PC-9 (cell line): ENCODE measurements at regions not wholly inside any gene's neighbourhood (a gene's known extent, or its start where the extent isn't known, plus 50 kb on each side); places are given as distances from the start of the nearest gene placed in this dataset.

ENCODE experiments used
- BruUV-seq: library from RNA; stranded (reverse); fragments of 400-500 nt; replicated peaks from 2 replicates; lab custom pipeline; 2021; lab: Mats Ljungman, UMichigan
- CTCF ChIA-PET: fragments of 300-600 bp; sonication (Branson Sonifier 250); formaldehyde crosslinking; loops from one replicate; lab custom pipeline; 2022; ENCODE audit warnings: antibody characterized with exemption; lab: Charles Lee
- POLR2A ChIA-PET: fragments of 300-600 bp; sonication (Branson Sonifier 250); formaldehyde crosslinking; loops from one replicate; lab custom pipeline; 2022; ENCODE audit warnings: antibody characterized with exemption; ENCODE audit not compliant: unreplicated experiment; lab: Charles Lee
- DNase-seq, 2 experiments: peaks; one replicate each; pipeline versions ENCODE4 v3.0.0 to v3.0.0-alpha.2; 2015 to 2022; ENCODE audit warnings: mixed read lengths in 1 of 2
- H2AFZ ChIP-seq: fragments of 200-600 bp; sonication (generic); 2 replicates; pipeline ENCODE4 v1.8.1; 2017; ENCODE audit warnings: antibody characterized with exemption
- H3F3A ChIP-seq: fragments of 200-600 bp; sonication (generic); 2 replicates; pipeline ENCODE4 v1.8.1; 2017; ENCODE audit warnings: antibody characterized with exemption, mild to moderate bottlenecking, low read depth; ENCODE audit not compliant: insufficient read depth
- H3K27ac ChIP-seq: fragments of 200-600 bp; sonication (generic); 2 replicates; pipeline ENCODE4 v1.6.1; 2016; ENCODE audit warnings: mixed run types
- H3K27me3 ChIP-seq: fragments of 200-600 bp; sonication (generic); 2 replicates; pipeline ENCODE4 v1.6.1; 2016; ENCODE audit warnings: low read depth, mixed run types; ENCODE audit not compliant: insufficient read depth
- H3K36me3 ChIP-seq: fragments of 200-600 bp; sonication (generic); 2 replicates; pipeline ENCODE4 v1.6.1; 2016; ENCODE audit warnings: low read depth, mixed run types
- H3K4me1 ChIP-seq: fragments of 200-600 bp; sonication (generic); replicated peaks from 2 replicates; pipeline ENCODE4 v1.6.1; 2016; ENCODE audit warnings: mixed run types; ENCODE audit not compliant: insufficient read depth
- H3K4me2 ChIP-seq: fragments of 200-600 bp; sonication (generic); 2 replicates; pipeline ENCODE4 v1.6.1; 2017; ENCODE audit warnings: mixed run types
- H3K4me3 ChIP-seq: fragments of 200-600 bp; sonication (generic); 2 replicates; pipeline ENCODE4 v1.6.1; 2016; ENCODE audit warnings: mixed run types
- H3K79me2 ChIP-seq: fragments of 200-600 bp; sonication (generic); 2 replicates; pipeline ENCODE4 v1.6.1; 2017; ENCODE audit warnings: low read depth, mixed run types
- H3K9me2 ChIP-seq: fragments of 200-600 bp; sonication (generic); 2 replicates; pipeline ENCODE4 v1.8.1; 2017; ENCODE audit warnings: mild to moderate bottlenecking; ENCODE audit not compliant: insufficient read depth
- H3K9me3 ChIP-seq: fragments of 200-600 bp; sonication (generic); 2 replicates; pipeline ENCODE4 v1.8.1; 2016; ENCODE audit warnings: low read depth; ENCODE audit not compliant: insufficient read depth
- H4K20me1 ChIP-seq: fragments of 200-600 bp; sonication (generic); 2 replicates; pipeline ENCODE4 v1.8.1; 2017; ENCODE audit not compliant: insufficient read depth
- EZH2 ChIP-seq: fragments of 200-600 bp; sonication (generic); IDR thresholded peaks from 2 replicates; pipeline ENCODE4 v1.8.0; 2017; ENCODE audit warnings: antibody characterized with exemption, low read depth
- intact Hi-C: fragments of 100-400 bp; cut with micrococcal nuclease; formaldehyde crosslinking; loops from one replicate; pipeline ENCODE4 v1.10.0; 2022; ENCODE audit not compliant: unreplicated experiment
- TF ChIP-seq, protein P1 (sequence below): fragments of 200-600 bp; sonication (generic); conservative IDR thresholded peaks from 2 replicates; pipeline ENCODE4 v1.6.1; 2017; ENCODE audit warnings: mixed run types, antibody characterized with exemption, mild to moderate bottlenecking, moderate library complexity

DNA sequence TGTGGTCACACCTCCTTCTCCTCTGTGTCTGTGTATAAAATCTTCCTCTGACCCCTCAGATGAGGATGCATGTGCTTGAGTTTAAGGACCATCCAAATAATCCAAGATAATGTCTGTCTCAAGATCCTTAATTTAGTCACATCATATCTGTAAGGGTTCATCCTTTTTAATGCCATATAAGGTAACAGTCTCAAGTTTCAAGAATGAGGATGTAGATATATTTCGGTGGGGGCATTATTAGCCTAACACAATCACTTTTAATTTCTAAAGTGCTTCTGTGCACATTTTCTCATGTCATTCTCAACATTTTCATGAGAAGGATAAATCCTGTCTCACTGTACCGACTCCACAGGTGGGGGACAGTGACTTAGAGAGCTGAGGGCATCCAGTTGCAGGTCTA, 235.3 kb downstream of the BUB3 start:
- Histone ChIP-seq H3K79me2 (no peaks in the 10 kb centered on the region), H3K27ac (no peak overlapping the region), H3K4me2 (no peak overlapping the region), H3K36me3 (no peaks in the 10 kb centered on the region), H3K9me3 (no peaks in the 10 kb centered on the region), H3K27me3 (no peaks in the 10 kb centered on the region), H3K9me2 (no peaks in the 10 kb centered on the region), H2AFZ (no peak overlapping the region), H3K4me1 (no peaks in the 10 kb centered on the region), H4K20me1 (no peaks in the 10 kb centered on the region), H3K4me3 (no peak overlapping the region), H3F3A (no peaks in the 10 kb centered on the region)
- no peak for DNase-seq
- no peak for TF ChIP-seq EZH2
- TF ChIP-seq, protein P1, sequence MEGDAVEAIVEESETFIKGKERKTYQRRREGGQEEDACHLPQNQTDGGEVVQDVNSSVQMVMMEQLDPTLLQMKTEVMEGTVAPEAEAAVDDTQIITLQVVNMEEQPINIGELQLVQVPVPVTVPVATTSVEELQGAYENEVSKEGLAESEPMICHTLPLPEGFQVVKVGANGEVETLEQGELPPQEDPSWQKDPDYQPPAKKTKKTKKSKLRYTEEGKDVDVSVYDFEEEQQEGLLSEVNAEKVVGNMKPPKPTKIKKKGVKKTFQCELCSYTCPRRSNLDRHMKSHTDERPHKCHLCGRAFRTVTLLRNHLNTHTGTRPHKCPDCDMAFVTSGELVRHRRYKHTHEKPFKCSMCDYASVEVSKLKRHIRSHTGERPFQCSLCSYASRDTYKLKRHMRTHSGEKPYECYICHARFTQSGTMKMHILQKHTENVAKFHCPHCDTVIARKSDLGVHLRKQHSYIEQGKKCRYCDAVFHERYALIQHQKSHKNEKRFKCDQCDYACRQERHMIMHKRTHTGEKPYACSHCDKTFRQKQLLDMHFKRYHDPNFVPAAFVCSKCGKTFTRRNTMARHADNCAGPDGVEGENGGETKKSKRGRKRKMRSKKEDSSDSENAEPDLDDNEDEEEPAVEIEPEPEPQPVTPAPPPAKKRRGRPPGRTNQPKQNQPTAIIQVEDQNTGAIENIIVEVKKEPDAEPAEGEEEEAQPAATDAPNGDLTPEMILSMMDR: no peak
- POLR2A ChIA-PET: no interaction called here
- BruUV-seq: no TSS peak
- CTCF ChIA-PET: no interaction called here
- intact Hi-C loops: no loop called here

- no peak overlapping the region for H3K27ac ChIP-seq
- POLR2A ChIA-PET: no interaction called here
- H3K36me3 ChIP-seq: no peaks in the 10 kb centered on the region
- H3K9me3 ChIP-seq: no peaks in the 10 kb centered on the region
- no peaks in the 10 kb centered on the region for H3K9me2 ChIP-seq
- H3F3A ChIP-seq: no peaks in the 10 kb centered on the region
- no peak overlapping the region for H3K4me2 ChIP-seq
- no peaks in the 10 kb centered on the region for H3K79me2 ChIP-seq
- no peaks in the 10 kb centered on the region for H3K4me1 ChIP-seq
- CTCF ChIA-PET: no interaction called here
- H3K27me3 ChIP-seq: no peaks in the 10 kb centered on the region
- intact Hi-C loops: no loop called here
- no peak for DNase-seq
- H2AFZ ChIP-seq: no peak overlapping the region
- H4K20me1 ChIP-seq: no peaks in the 10 kb centered on the region
- no peak for TF ChIP-seq EZH2
- TF ChIP-seq, protein P1: no peak
- H3K4me3 ChIP-seq: no peak overlapping the region
- BruUV-seq: no TSS peak
Measured at GRCh38 chr10:123390332-123390731, 236.1 kb downstream of the BUB3 start.

- no peaks in the 10 kb centered on the region for H3F3A ChIP-seq
- no peaks in the 10 kb centered on the region for H3K79me2 ChIP-seq
- ChIA-PET CTCF (no interaction called here), POLR2A (no interaction called here)
- no peaks in the 10 kb centered on the region for H3K36me3 ChIP-seq
- no peaks in the 10 kb centered on the region for H4K20me1 ChIP-seq
- H3K9me2 ChIP-seq: no peaks in the 10 kb centered on the region
- H3K27ac ChIP-seq: no peak overlapping the region
- intact Hi-C loops: no loop called here
- H3K4me3 ChIP-seq: no peak overlapping the region
- H3K27me3 ChIP-seq: no peaks in the 10 kb centered on the region
- H3K9me3 ChIP-seq: no peaks in the 10 kb centered on the region
- no TSS peak for BruUV-seq
- no peak for DNase-seq
- H3K4me1 ChIP-seq: no peaks in the 10 kb centered on the region
- no peak for TF ChIP-seq EZH2
- TF ChIP-seq, protein P1: no peak
- H3K4me2 ChIP-seq: no peak overlapping the region
- H2AFZ ChIP-seq: no peak overlapping the region
Measured at GRCh38 chr10:123390874-123391273, 236.7 kb downstream of the BUB3 start.
